Effector memory CD8-positive, alpha-beta T cell (primary cell): ENCODE measurements at regions not wholly inside any gene's neighbourhood (a gene's known extent, or its start where the extent isn't known, plus 50 kb on each side); places are given as distances from the start of the nearest gene placed in this dataset.

Source experiments
- ATAC-seq: fragments of 150-1000 bp; cut with Tn5 transposase; replicated peaks from 2 replicates; pipeline ENCODE4 v1.10.0; 2021; ENCODE audit warnings: mild to moderate bottlenecking, moderate library complexity
- DNase-seq, 3 experiments: peaks; one replicate each; pipeline ENCODE4 v3.0.0; 2021
- H3K27ac Mint-ChIP-seq, 2 donors: one replicate each; pipeline ENCODE4 v1.8.0; 2022; ENCODE audit warnings: mild to moderate bottlenecking in 2 of 2, mixed read lengths in 2 of 2, moderate library complexity in 2 of 2
- H3K27me3 Mint-ChIP-seq, 2 donors: one replicate each; pipeline ENCODE4 v1.8.0; 2022; ENCODE audit warnings: mixed read lengths in 2 of 2
- H3K36me3 Mint-ChIP-seq: one replicate; pipeline ENCODE4 v1.8.0; 2022; ENCODE audit warnings: mild to moderate bottlenecking, moderate library complexity, mixed read lengths; ENCODE audit not compliant: insufficient read depth
- H3K4me1 Mint-ChIP-seq, 2 donors: one replicate each; pipeline ENCODE4 v1.8.0; 2022; ENCODE audit warnings: low read depth in 2 of 2, mixed read lengths in 2 of 2
- H3K4me3 Mint-ChIP-seq, 2 donors: one replicate each; pipeline ENCODE4 v1.8.0; 2022; ENCODE audit warnings: mild to moderate bottlenecking in 2 of 2, mixed read lengths in 2 of 2, moderate library complexity in 2 of 2
- H3K9me3 Mint-ChIP-seq, 2 donors: one replicate each; pipeline ENCODE4 v1.8.0; 2022; ENCODE audit warnings: mixed read lengths in 2 of 2

- H3K4me1 Mint-ChIP-seq, result peaks cover 3 to 32% of the 10 kb centered on the region in 2 donors
- no peak overlapping the region for H3K4me3 Mint-ChIP-seq
- no peaks in the 10 kb centered on the region for H3K36me3 Mint-ChIP-seq
- DNase-seq (no peak), ATAC-seq (no peak)
- no peak overlapping the region for H3K27ac Mint-ChIP-seq
- peaks cover 0 to 4% of the 10 kb centered on the region in 2 donors for H3K9me3 Mint-ChIP-seq
- H3K27me3 Mint-ChIP-seq, result no peaks in the 10 kb centered on the region
These were observed 133.6 kb downstream of the UBE2E3 start for GRCh38 chr2:181114021-181114420.

- H3K4me3 Mint-ChIP-seq, result peak overlapping the region in 1 of 2 donors; percentile 4
- ATAC-seq (no peak), DNase-seq (no peak)
- H3K36me3 Mint-ChIP-seq, result no peaks in the 10 kb centered on the region
- peak overlapping the region in 1 of 2 donors; percentile 25 for H3K27ac Mint-ChIP-seq
- peaks cover 5 to 38% of the 10 kb centered on the region in 2 donors for H3K4me1 Mint-ChIP-seq
- H3K27me3 Mint-ChIP-seq, result no peaks in the 10 kb centered on the region
- H3K9me3 Mint-ChIP-seq, result peaks cover 0 to 4% of the 10 kb centered on the region in 2 donors
These were observed 135.9 kb downstream of the UBE2E3 start for GRCh38 chr2:181116261-181116660.

GRCh38 chr2:181117206-181117925, 137.0 kb downstream of the UBE2E3 start:
- DNase-seq (no peak), ATAC-seq (no peak)
- peak overlapping the region in 1 of 2 donors; percentile 49 for H3K27ac Mint-ChIP-seq
- peaks cover 0 to 4% of the 10 kb centered on the region in 2 donors for H3K9me3 Mint-ChIP-seq
- peaks cover 5 to 45% of the 10 kb centered on the region in 2 donors for H3K4me1 Mint-ChIP-seq
- no peak overlapping the region for H3K4me3 Mint-ChIP-seq
- no peaks in the 10 kb centered on the region for H3K27me3 Mint-ChIP-seq
- peaks cover under 1% of the 10 kb centered on the region for H3K36me3 Mint-ChIP-seq

- H3K27ac Mint-ChIP-seq, result peak overlapping the region; percentile 5 to 66
- peaks cover 14 to 67% of the 10 kb centered on the region in 2 donors for H3K4me1 Mint-ChIP-seq
- peaks cover 0 to 4% of the 10 kb centered on the region in 2 donors for H3K9me3 Mint-ChIP-seq
- H3K36me3 Mint-ChIP-seq, result peaks cover 12% of the 10 kb centered on the region
- no peaks in the 10 kb centered on the region for H3K27me3 Mint-ChIP-seq
- DNase-seq (no peak), ATAC-seq (no peak)
- peak overlapping the region in 1 of 2 donors; percentile 1 for H3K4me3 Mint-ChIP-seq
These were observed 140.2 kb downstream of the UBE2E3 start for GRCh38 chr2:181120625-181121024.

GRCh38 chr2:181121996-181122395, 141.6 kb downstream of the UBE2E3 start:
- Mint-ChIP-seq H3K27me3 (no peaks in the 10 kb centered on the region), H3K4me3 (no peak overlapping the region), H3K36me3 (peaks cover 12% of the 10 kb centered on the region), H3K27ac (peak overlapping the region in 1 of 2 donors; percentile 66), H3K9me3 (peaks cover 0 to 4% of the 10 kb centered on the region in 2 donors), H3K4me1 (peaks cover 24 to 72% of the 10 kb centered on the region in 2 donors)
- ATAC-seq (no peak), DNase-seq (no peak)

GRCh38 chr2:181122601-181123000, 142.2 kb downstream of the UBE2E3 start:
- Mint-ChIP-seq H3K27ac (peak overlapping the region in 1 of 2 donors; percentile 66), H3K27me3 (no peaks in the 10 kb centered on the region)
- ATAC-seq, result no peak

GRCh38 chr2:181123798-181124231, 143.4 kb downstream of the UBE2E3 start:
- Mint-ChIP-seq H3K27ac (peak overlapping the region; percentile 93 to 94), H3K4me1 (peaks cover 26 to 62% of the 10 kb centered on the region in 2 donors), H3K36me3 (peaks cover 17% of the 10 kb centered on the region), H3K4me3 (peak overlapping the region; percentile 55 to 78), H3K27me3 (no peaks in the 10 kb centered on the region), H3K9me3 (peaks cover 0 to 4% of the 10 kb centered on the region in 2 donors)
- peak; percentile 59 to 68 (median 61) for DNase-seq
- peak; percentile 96 for ATAC-seq

More at GRCh38 chr2:181122601-181123000, 142.2 kb downstream of the UBE2E3 start:
- Mint-ChIP-seq H3K4me3 (no peak overlapping the region), H3K9me3 (peaks cover 0 to 4% of the 10 kb centered on the region in 2 donors), H3K4me1 (peaks cover 27 to 70% of the 10 kb centered on the region in 2 donors), H3K36me3 (peaks cover 16% of the 10 kb centered on the region)
- DNase-seq, result no peak

GRCh38 chr2:181124497-181124896, 144.1 kb downstream of the UBE2E3 start:
- peak overlapping the region; percentile 93 to 94 for H3K27ac Mint-ChIP-seq
- H3K9me3 Mint-ChIP-seq, result peaks cover 3 to 4% of the 10 kb centered on the region in 2 donors
- H3K4me1 Mint-ChIP-seq, result peaks cover 27 to 62% of the 10 kb centered on the region in 2 donors
- no peaks in the 10 kb centered on the region for H3K27me3 Mint-ChIP-seq
- H3K4me3 Mint-ChIP-seq, result peak overlapping the region; percentile 55 to 78
- DNase-seq, result no peak
- peaks cover 17% of the 10 kb centered on the region for H3K36me3 Mint-ChIP-seq
- ATAC-seq, result no peak

- Mint-ChIP-seq H3K4me3 (peak overlapping the region; percentile 55 to 78), H3K4me1 (peaks cover 31 to 63% of the 10 kb centered on the region in 2 donors), H3K27me3 (no peaks in the 10 kb centered on the region), H3K27ac (peak overlapping the region; percentile 93 to 94), H3K36me3 (peaks cover 17% of the 10 kb centered on the region), H3K9me3 (peaks cover 4 to 6% of the 10 kb centered on the region in 2 donors)
- no peak for DNase-seq
- ATAC-seq, result no peak
These were observed 145.0 kb downstream of the UBE2E3 start for GRCh38 chr2:181125359-181125758.

GRCh38 chr2:181126311-181126868, 146.0 kb downstream of the UBE2E3 start:
- H3K27me3 Mint-ChIP-seq, result no peaks in the 10 kb centered on the region
- H3K4me3 Mint-ChIP-seq, result peak overlapping the region; percentile 55 to 78
- DNase-seq, result no peak
- H3K27ac Mint-ChIP-seq, result peak overlapping the region; percentile 93 to 94
- ATAC-seq, result no peak
- peaks cover 32 to 58% of the 10 kb centered on the region in 2 donors for H3K4me1 Mint-ChIP-seq
- peaks cover 17% of the 10 kb centered on the region for H3K36me3 Mint-ChIP-seq
- peaks cover 0 to 6% of the 10 kb centered on the region in 2 donors for H3K9me3 Mint-ChIP-seq

- Mint-ChIP-seq H3K9me3 (peaks cover 2 to 6% of the 10 kb centered on the region in 2 donors), H3K4me3 (peak overlapping the region; percentile 74 to 78), H3K4me1 (peaks cover 39 to 61% of the 10 kb centered on the region in 2 donors), H3K27ac (peak overlapping the region; percentile 93 to 94), H3K36me3 (peaks cover 11% of the 10 kb centered on the region), H3K27me3 (no peaks in the 10 kb centered on the region)
- ATAC-seq (no peak), DNase-seq (no peak)
These were observed 147.8 kb downstream of the UBE2E3 start for GRCh38 chr2:181128199-181128598.

- Mint-ChIP-seq H3K27me3 (no peaks in the 10 kb centered on the region), H3K9me3 (peaks cover 2 to 6% of the 10 kb centered on the region in 2 donors), H3K36me3 (peaks cover 9% of the 10 kb centered on the region), H3K4me3 (peak overlapping the region; percentile 53 to 63), H3K27ac (peak overlapping the region; percentile 90 to 92), H3K4me1 (peaks cover 36 to 61% of the 10 kb centered on the region in 2 donors)
- ATAC-seq (no peak), DNase-seq (no peak)
These were observed 149.1 kb downstream of the UBE2E3 start for GRCh38 chr2:181129364-181130056.

- H3K36me3 Mint-ChIP-seq, result peaks cover 11% of the 10 kb centered on the region
- peak overlapping the region; percentile 89 to 90 for H3K27ac Mint-ChIP-seq
- H3K4me1 Mint-ChIP-seq, result peaks cover 31 to 50% of the 10 kb centered on the region in 2 donors
- DNase-seq (no peak), ATAC-seq (no peak)
- peaks cover 2 to 6% of the 10 kb centered on the region in 2 donors for H3K9me3 Mint-ChIP-seq
- no peaks in the 10 kb centered on the region for H3K27me3 Mint-ChIP-seq
- peak overlapping the region; percentile 57 to 76 for H3K4me3 Mint-ChIP-seq
These were observed 150.3 kb downstream of the UBE2E3 start for GRCh38 chr2:181130686-181131085.
